NCI-H526 (cell line): ENCODE measurements at regions not wholly inside any gene's neighbourhood (a gene's known extent, or its start where the extent isn't known, plus 50 kb on each side); places are given as distances from the start of the nearest gene placed in this dataset.

Source experiments
- DNase-seq, 2 experiments: peaks; one replicate each; lab custom pipeline; 2025; lab: John Stamatoyannopoulos, UW

GRCh38 chr3:69568951-69569350 lies 170.3 kb upstream of the MITF start:
- DNase-seq = no peak

GRCh38 chr3:69568458-69568857 lies 170.8 kb upstream of the MITF start:
- DNase-seq = no peak

GRCh38 chr3:69567710-69568052 lies 171.6 kb upstream of the MITF start:
- no peak for DNase-seq

GRCh38 chr3:69567023-69567709 lies 172.1 kb upstream of the MITF start:
- DNase-seq = no peak

- DNase-seq = no peak
Observed at GRCh38 chr3:69566275-69566674, 173.0 kb upstream of the MITF start.

GRCh38 chr3:69565316-69565715 lies 173.9 kb upstream of the MITF start:
- DNase-seq = no peak

GRCh38 chr3:69563981-69564380 lies 175.3 kb upstream of the MITF start:
- no peak for DNase-seq

- no peak for DNase-seq
Observed at GRCh38 chr3:69563151-69563550, 176.1 kb upstream of the MITF start.

- DNase-seq = no peak
Observed at GRCh38 chr3:69562020-69562419, 176.1 kb upstream of the FRMD4B start.

GRCh38 chr3:69560818-69561217 lies 174.9 kb upstream of the FRMD4B start:
- no peak for DNase-seq

GRCh38 chr3:69560116-69560515 lies 174.2 kb upstream of the FRMD4B start:
- no peak for DNase-seq

- no peak for DNase-seq
Observed at GRCh38 chr3:69558912-69559311, 173.0 kb upstream of the FRMD4B start.

GRCh38 chr3:69554576-69554975 lies 168.7 kb upstream of the FRMD4B start:
- DNase-seq = no peak

- DNase-seq = no peak
Observed at GRCh38 chr3:69553888-69554287, 168.0 kb upstream of the FRMD4B start.

- DNase-seq = no peak
Observed at GRCh38 chr3:69547461-69547880, 161.6 kb upstream of the FRMD4B start.

GRCh38 chr3:69542805-69543429 lies 157.0 kb upstream of the FRMD4B start:
- no peak for DNase-seq

GRCh38 chr3:69542089-69542804 lies 156.4 kb upstream of the FRMD4B start:
- DNase-seq = peak in 1 of 2 experiments; percentile 15

- DNase-seq = no peak
Observed at GRCh38 chr3:69541711-69542088, 155.8 kb upstream of the FRMD4B start.

GRCh38 chr3:69540706-69541581 lies 155.1 kb upstream of the FRMD4B start:
- DNase-seq = no peak

GRCh38 chr3:69539134-69539533 lies 153.2 kb upstream of the FRMD4B start:
- no peak for DNase-seq

GRCh38 chr3:69538281-69538680 lies 152.4 kb upstream of the FRMD4B start:
- DNase-seq = no peak

GRCh38 chr3:69536306-69537020 lies 150.6 kb upstream of the FRMD4B start:
- no peak for DNase-seq
